ENCODE measurements at regions not wholly inside any gene's neighbourhood (a gene's known extent, or its start where the extent isn't known, plus 50 kb on each side); places are given as distances from the start of the nearest gene placed in this dataset.

GRCh38 chr18:25724121-25724520, 366.3 kb downstream of the SS18 start (continued):
- TF ChIP-seq CTCF (conservative IDR thresholded peaks at IDR 0.05; ENCODE audit: low read depth in 2 of 2) (no peak), STAT1 (IDR thresholded peaks at IDR 0.05; ENCODE audit: unreplicated experiment) (no peak), ZNF331 (CRISPR knock-in tag; IDR thresholded peaks at IDR 0.05; ENCODE audit: low read depth) (no peak), REST (IDR thresholded peaks at IDR 0.05; ENCODE audit: unreplicated experiment) (no peak), JUNB (IDR thresholded peaks at IDR 0.05; ENCODE audit: unreplicated experiment) (no peak), CREB1 (CRISPR knock-in tag; IDR thresholded peaks at IDR 0.05; ENCODE audit: low read depth) (no peak), ZNF114 (CRISPR knock-in tag; IDR thresholded peaks at IDR 0.05) (no peak), POLR2AphosphoS5 (IDR thresholded peaks at IDR 0.05; ENCODE audit: low read depth) (no peak), ETS1 (IDR thresholded peaks at IDR 0.05) (no peak)

GRCh38 chr18:25713103-25713502, 361.1 kb upstream of the ZNF521 start:
- Mint-ChIP-seq H3K9me3 (peaks cover 44% of the 10 kb centered on the region), H3K27me3 (ENCODE audit: insufficient read depth, low read depth, poor library complexity) (peaks cover 1% of the 10 kb centered on the region), H3K27ac (no peak overlapping the region), H3K36me3 (ENCODE audit: low read depth) (peaks cover 34% of the 10 kb centered on the region), H3K4me3 (no peak overlapping the region), H3K4me1 (no peaks in the 10 kb centered on the region; the same call in 1 of the 3 replicates)
- Histone ChIP-seq H3K4me2 (no peak overlapping the region), H3K27ac (ENCODE audit: low read depth) (no peak overlapping the region), H4K20me1 (replicated peaks; ENCODE audit: insufficient read depth) (no peaks in the 10 kb centered on the region), H2AFZ (no peak overlapping the region), H3K9me2 (ENCODE audit: insufficient read depth) (peaks cover 9% of the 10 kb centered on the region; the same call in 1 of the 2 replicates), H3K4me3 (no peak overlapping the region), H3K36me3 (ENCODE audit: insufficient read depth) (peaks cover 4% of the 10 kb centered on the region; the same call in 1 of the 2 replicates), H3K79me2 (replicated peaks; ENCODE audit: insufficient read depth) (no peaks in the 10 kb centered on the region), H3F3A (replicated peaks; ENCODE audit: low read depth) (no peaks in the 10 kb centered on the region), H3K4me1 (ENCODE audit: insufficient read depth) (no peaks in the 10 kb centered on the region), H3K27me3 (ENCODE audit: insufficient read depth) (no peaks in the 10 kb centered on the region)
- TF ChIP-seq ETS1 (IDR thresholded peaks at IDR 0.05): no peak
- TF ChIP-seq ZNF331 (CRISPR knock-in tag; IDR thresholded peaks at IDR 0.05; ENCODE audit: low read depth): no peak
- no peak for TF ChIP-seq ZNF114 (CRISPR knock-in tag; IDR thresholded peaks at IDR 0.05)
- no peak for TF ChIP-seq CREB1 (CRISPR knock-in tag; IDR thresholded peaks at IDR 0.05; ENCODE audit: low read depth)
- no peak for TF ChIP-seq STAT1 (IDR thresholded peaks at IDR 0.05; ENCODE audit: unreplicated experiment)
- TF ChIP-seq EZH2 (IDR thresholded peaks at IDR 0.05; ENCODE audit: low read depth, unreplicated experiment): no peak
- no peak for TF ChIP-seq NANOG (IDR thresholded peaks at IDR 0.05; ENCODE audit: borderline replicate concordance)
- no peak for TF ChIP-seq EZH2phosphoT487 (IDR thresholded peaks at IDR 0.05; ENCODE audit: unreplicated experiment)
- ATAC-seq: no peak
- DNase-seq (ENCODE audit: low spot score): no peak

All from GM23338 (cell line).